DOHH2 (cell line): ENCODE measurements at regions not wholly inside any gene's neighbourhood (a gene's known extent, or its start where the extent isn't known, plus 50 kb on each side); places are given as distances from the start of the nearest gene placed in this dataset.
"Not testable (repeated sequence)": the region's sequence is repeated elsewhere in the genome, so short reads cannot be mapped to it uniquely, and the experiment has no call there.

Source experiments
- CTCF ChIP-seq: fragments of 200-600 bp; sonication (generic); IDR thresholded peaks from one replicate; pipeline ENCODE4 v1.5.1; 2014; ENCODE audit warnings: antibody characterized with exemption, mild to moderate bottlenecking, low read depth, low read length; ENCODE audit not compliant: poor library complexity, severe bottlenecking
- EZH2phosphoT487 ChIP-seq: fragments of 200-600 bp; sonication (generic); IDR thresholded peaks from 2 replicates; pipeline ENCODE4 v1.6.1; 2017; ENCODE audit warnings: borderline replicate concordance, mild to moderate bottlenecking, antibody characterized with exemption, low read length, moderate library complexity, mixed read lengths

- TF ChIP-seq CTCF, EZH2phosphoT487: not testable (repeated sequence)
Observed at GRCh38 chr7:153989066-153989627, 63.1 kb upstream of the DPP6 start.
